HL-60 (cell line): ENCODE measurements at regions not wholly inside any gene's neighbourhood (a gene's known extent, or its start where the extent isn't known, plus 50 kb on each side); places are given as distances from the start of the nearest gene placed in this dataset.

Source experiments
- DNase-seq, 2 experiments: peaks; one replicate each; pipeline ENCODE4 v3.0.0-alpha.2; 2010 to 2020; ENCODE audit warnings: low read depth in 1 of 2, low spot score in 1 of 2
- H3K27ac ChIP-seq: fragments of 250-450 bp; sonication (Bioruptor Pico); replicated peaks from 2 replicates; pipeline ENCODE4 v1.5.1; 2020; ENCODE audit warnings: mild to moderate bottlenecking, moderate library complexity
- H3K27me3 ChIP-seq: fragments of 250-450 bp; sonication (Bioruptor Pico); 2 replicates; pipeline ENCODE4 v1.5.1; 2021; ENCODE audit warnings: mild to moderate bottlenecking, moderate library complexity; ENCODE audit not compliant: insufficient read depth, poor library complexity, severe bottlenecking
- H3K4me3 ChIP-seq: replicated peaks from 2 replicates; pipeline ENCODE4 v1.5.1; 2011; ENCODE audit warnings: mild to moderate bottlenecking, control low read depth, low read length; ENCODE audit not compliant: insufficient read depth
- CTCF ChIP-seq: IDR thresholded peaks from one replicate; pipeline ENCODE4 v1.5.1; 2011; ENCODE audit warnings: low read length, control low read depth, inconsistent platforms; ENCODE audit not compliant: insufficient read depth
- GABPA ChIP-seq: IDR thresholded peaks from 2 replicates; pipeline ENCODE4 v1.6.1; 2012; ENCODE audit warnings: low read depth
- POLR2AphosphoS5 ChIP-seq: IDR thresholded peaks from 2 replicates; pipeline ENCODE4 v1.6.1; 2012; ENCODE audit warnings: low read depth
- REST ChIP-seq: IDR thresholded peaks from 2 replicates; pipeline ENCODE4 v1.6.1; 2012; ENCODE audit warnings: low read depth; ENCODE audit not compliant: insufficient replicate concordance
- SPI1 ChIP-seq: IDR thresholded peaks from 2 replicates; pipeline ENCODE4 v1.6.1; 2012; ENCODE audit warnings: low read depth, mild to moderate bottlenecking, borderline replicate concordance

DNA sequence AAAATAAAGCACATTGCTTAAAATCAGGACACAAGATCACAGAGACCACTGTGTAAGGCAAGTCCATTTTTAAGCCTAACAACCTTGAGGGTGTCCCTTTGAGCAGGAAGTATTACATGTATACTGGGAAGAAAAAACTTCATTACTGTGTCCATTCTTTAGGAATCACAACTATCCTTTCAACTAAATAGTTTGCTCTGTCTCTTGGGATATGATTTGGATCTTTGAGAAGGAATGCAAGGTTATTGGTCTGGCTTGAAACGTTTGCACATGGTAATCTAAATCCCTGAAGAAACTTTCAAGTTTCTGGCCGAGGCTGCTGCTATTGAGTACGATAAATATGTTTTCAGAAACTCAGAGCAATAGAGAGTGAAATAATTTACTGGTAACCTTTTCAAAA, 923.0 kb upstream of the SEMA6A start:
- TF ChIP-seq POLR2AphosphoS5 (no peak), REST (no peak), GABPA (no peak), CTCF (no peak), SPI1 (no peak)
- H3K27ac ChIP-seq: no peak overlapping the region
- H3K4me3 ChIP-seq: no peak overlapping the region
- H3K27me3 ChIP-seq: no peaks in the 10 kb centered on the region
- no peak for DNase-seq

DNA sequence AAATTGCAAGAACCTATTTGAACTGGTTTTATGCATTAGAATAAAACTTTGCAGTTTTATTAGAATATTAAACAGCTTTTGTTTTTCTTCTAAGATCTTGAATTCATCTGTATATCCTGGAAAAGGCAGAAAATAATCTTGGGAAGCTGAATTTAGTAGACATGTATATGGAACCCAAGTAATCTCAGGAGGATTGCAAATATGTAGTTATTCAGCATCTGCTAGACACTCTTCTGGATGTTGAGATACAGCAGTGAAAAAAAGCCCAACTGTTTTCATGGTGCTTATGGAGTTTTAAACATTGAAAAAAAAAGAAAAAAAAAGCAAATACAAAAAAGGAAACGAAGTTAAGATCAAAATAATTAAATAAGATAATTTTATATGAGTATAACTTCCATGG, 922.2 kb upstream of the SEMA6A start:
- no peak for DNase-seq
- H3K27me3 ChIP-seq: no peaks in the 10 kb centered on the region
- no peak overlapping the region for H3K27ac ChIP-seq
- no peak overlapping the region for H3K4me3 ChIP-seq
- TF ChIP-seq GABPA (no peak), REST (no peak), POLR2AphosphoS5 (no peak)

- DNase-seq: no peak
- H3K27me3 ChIP-seq: no peaks in the 10 kb centered on the region
- H3K27ac ChIP-seq: no peak overlapping the region
- H3K4me3 ChIP-seq: no peak overlapping the region
- TF ChIP-seq REST: no peak
- TF ChIP-seq GABPA: no peak
Observed at GRCh38 chr5:117494188-117494587, 919.6 kb upstream of the SEMA6A start.

DNA sequence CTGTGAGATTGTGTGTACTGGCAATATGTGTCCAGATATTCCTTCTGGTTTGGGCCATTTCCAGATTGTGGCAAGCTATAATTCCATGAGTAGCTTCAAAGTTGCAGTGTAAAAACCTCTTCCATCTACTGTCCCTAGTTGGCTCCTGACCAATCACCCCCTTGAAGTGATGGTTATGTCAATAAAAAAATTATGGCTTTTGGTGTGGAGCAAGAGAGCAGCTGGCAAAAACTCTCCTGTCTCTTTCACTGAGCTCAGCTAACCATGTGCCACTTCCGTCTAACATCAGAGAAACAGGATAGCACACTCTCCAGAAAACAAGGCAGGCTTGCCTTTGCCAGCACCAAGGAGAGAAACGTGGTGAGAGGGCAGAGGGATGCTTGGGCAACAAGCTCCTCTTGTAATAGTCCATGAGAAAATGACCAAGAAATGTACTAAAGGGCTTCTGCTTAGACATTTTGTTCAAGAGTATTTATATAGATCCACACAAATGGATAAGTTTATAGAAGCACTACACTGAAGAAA, 914.4 kb upstream of the SEMA6A start:
- no peak for TF ChIP-seq GABPA
- TF ChIP-seq SPI1: no peak
- no peak for TF ChIP-seq POLR2AphosphoS5
- no peak for TF ChIP-seq REST
- TF ChIP-seq CTCF: no peak
- no peaks in the 10 kb centered on the region for H3K27me3 ChIP-seq
- no peak for DNase-seq
- no peak overlapping the region for H3K27ac ChIP-seq
- H3K4me3 ChIP-seq: no peak overlapping the region
